HUES64 (cell line): ENCODE measurements at regions not wholly inside any gene's neighbourhood (a gene's known extent, or its start where the extent isn't known, plus 50 kb on each side); places are given as distances from the start of the nearest gene placed in this dataset.

ENCODE experiments used
- H3K27ac ChIP-seq: 2 replicates; pipeline ENCODE4 v1.7.0; 2013; ENCODE audit warnings: low read depth, low read length, inconsistent platforms
- H3K27me3 ChIP-seq: 2 replicates; pipeline ENCODE4 v1.6.1; 2013; ENCODE audit warnings: mild to moderate bottlenecking, low read length; ENCODE audit not compliant: insufficient read depth
- H3K36me3 ChIP-seq: 2 replicates; pipeline ENCODE4 v1.6.1; 2013; ENCODE audit warnings: mild to moderate bottlenecking, low read length; ENCODE audit not compliant: insufficient read depth
- H3K4me1 ChIP-seq: 2 replicates; pipeline ENCODE4 v1.6.1; 2013; ENCODE audit warnings: mild to moderate bottlenecking, low read length, moderate library complexity; ENCODE audit not compliant: insufficient read depth
- H3K4me3 ChIP-seq: 2 replicates; pipeline ENCODE4 v1.5.1; 2013; ENCODE audit warnings: mild to moderate bottlenecking, low read length, moderate library complexity
- H3K9ac ChIP-seq: 2 replicates; pipeline ENCODE4 v1.6.1; 2013; ENCODE audit warnings: mild to moderate bottlenecking, low read depth, low read length
- H3K9me3 ChIP-seq: 2 replicates; pipeline ENCODE4 v1.6.1; 2013; ENCODE audit warnings: low read depth, low read length; ENCODE audit not compliant: insufficient read depth
- WGBS: fragments of 150-250, 120-280 bp; methylation state at CpG from one replicate; pipeline ENCODE4 v1.1.7; 2013; ENCODE audit warnings: missing lambda C conversion rate; 5-methylcytosine and 5-hydroxymethylcytosine counted together

DNA sequence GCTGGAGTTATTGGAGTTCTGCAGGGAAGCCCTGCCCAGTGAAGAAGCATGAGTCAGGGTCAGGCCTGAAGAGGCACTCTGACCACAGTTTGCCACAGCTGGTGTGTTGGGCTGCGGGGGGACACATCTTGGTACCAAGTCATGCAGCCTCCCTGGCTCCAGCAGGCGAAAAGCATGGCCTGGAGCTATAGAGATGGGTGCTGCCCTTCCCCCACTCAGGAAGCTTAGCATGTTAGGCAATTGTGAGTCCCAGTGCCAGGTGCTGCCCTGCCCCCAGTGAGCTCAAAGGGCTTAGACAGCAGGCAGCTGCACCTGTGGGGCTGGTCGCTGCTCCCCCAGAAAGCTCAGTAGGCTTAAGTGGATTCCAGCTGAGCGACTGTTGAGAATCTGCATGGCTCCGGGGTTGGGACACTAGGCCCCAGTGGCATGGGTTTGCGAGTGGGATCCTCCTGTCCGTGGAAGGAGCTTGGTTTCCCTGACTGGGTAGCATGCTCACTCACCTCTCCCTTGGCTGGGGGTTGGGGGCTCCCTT lies 755.5 kb downstream of the GLUD2 start:
- no peaks in the 10 kb centered on the region for H3K36me3 ChIP-seq
- H3K9me3 ChIP-seq: no peaks in the 10 kb centered on the region
- no peak overlapping the region for H3K27ac ChIP-seq
- H3K27me3 ChIP-seq: no peaks in the 10 kb centered on the region
- H3K4me3 ChIP-seq: no peak overlapping the region
- no peaks in the 10 kb centered on the region for H3K4me1 ChIP-seq
- no peak overlapping the region for H3K9ac ChIP-seq
- 79% methylated on average over 7 of the region's 7 CpGs for WGBS

DNA sequence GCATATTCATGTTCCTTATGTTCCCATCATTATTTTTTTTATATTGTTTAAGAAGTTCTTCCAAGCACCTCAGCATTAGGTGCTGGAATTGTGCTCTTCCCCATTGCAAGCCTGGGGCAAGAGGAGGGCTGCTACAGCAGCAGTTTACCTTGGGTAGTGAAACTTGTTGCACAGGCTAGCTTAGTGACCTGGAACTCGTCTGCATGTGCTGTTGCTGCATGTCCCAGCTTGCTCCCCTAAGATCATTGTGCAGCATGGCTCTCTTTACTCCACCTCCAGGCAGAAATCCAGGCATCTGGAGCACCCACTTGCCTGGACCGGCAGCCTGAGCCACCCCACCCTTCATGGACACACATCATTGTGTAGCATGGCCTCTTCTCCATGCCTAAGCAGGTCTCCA lies 776.0 kb downstream of the GLUD2 start:
- Histone ChIP-seq H3K9ac (no peak overlapping the region), H3K36me3 (no peaks in the 10 kb centered on the region), H3K4me1 (no peaks in the 10 kb centered on the region), H3K27me3 (no peaks in the 10 kb centered on the region), H3K9me3 (no peaks in the 10 kb centered on the region), H3K4me3 (no peak overlapping the region), H3K27ac (no peak overlapping the region)
- WGBS: 87% methylated on average over 2 of the region's 2 CpGs

DNA sequence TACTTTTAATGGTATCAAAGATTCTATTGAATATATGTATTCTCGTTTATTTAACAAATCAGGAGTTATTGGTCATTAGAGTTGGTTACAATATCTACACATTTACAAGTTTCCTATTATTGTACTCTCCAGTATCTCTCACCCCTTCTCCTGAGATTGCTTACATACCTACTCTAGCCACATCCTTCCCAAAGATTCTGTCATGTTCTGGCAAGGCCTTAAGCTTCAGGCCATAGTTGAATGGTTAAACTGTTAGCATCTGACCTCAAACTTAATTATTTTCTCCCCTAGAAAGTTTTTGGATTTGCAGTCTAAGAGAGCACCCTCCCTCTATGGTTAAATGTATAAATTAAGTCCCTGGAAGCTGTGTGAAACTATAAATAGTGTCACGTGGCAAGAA lies 784.2 kb downstream of the GLUD2 start:
- no peak overlapping the region for H3K27ac ChIP-seq
- no peaks in the 10 kb centered on the region for H3K4me1 ChIP-seq
- no CpG with 5 or more reads among the region's 2 CpGs for WGBS
- H3K4me3 ChIP-seq: no peak overlapping the region
- no peak overlapping the region for H3K9ac ChIP-seq
- H3K9me3 ChIP-seq: no peaks in the 10 kb centered on the region
- no peaks in the 10 kb centered on the region for H3K27me3 ChIP-seq
- no peaks in the 10 kb centered on the region for H3K36me3 ChIP-seq

DNA sequence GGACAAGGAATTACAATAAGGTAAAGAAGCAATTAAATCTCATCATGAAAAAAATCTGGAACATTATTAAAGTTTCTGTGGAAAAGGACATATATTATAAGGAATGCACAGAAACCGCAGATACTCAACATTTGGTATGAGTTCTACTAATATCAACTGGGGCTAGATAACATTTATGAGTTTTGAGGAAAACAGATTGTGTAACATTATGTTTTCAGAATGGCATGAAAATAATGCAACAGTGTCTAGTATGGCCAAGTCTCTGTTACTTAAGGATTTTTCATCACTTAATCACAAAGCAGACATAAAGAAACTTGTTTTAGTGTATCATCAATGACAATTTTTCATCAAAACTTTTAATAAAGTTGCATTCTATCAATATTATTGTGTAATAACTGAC lies 785.0 kb downstream of the GLUD2 start:
- H3K9ac ChIP-seq: no peak overlapping the region
- H3K4me3 ChIP-seq: no peak overlapping the region
- no peaks in the 10 kb centered on the region for H3K9me3 ChIP-seq
- no peaks in the 10 kb centered on the region for H3K27me3 ChIP-seq
- no peaks in the 10 kb centered on the region for H3K4me1 ChIP-seq
- 100% methylated on average over 1 of the region's 1 CpG for WGBS
- H3K36me3 ChIP-seq: no peaks in the 10 kb centered on the region
- H3K27ac ChIP-seq: no peak overlapping the region

DNA sequence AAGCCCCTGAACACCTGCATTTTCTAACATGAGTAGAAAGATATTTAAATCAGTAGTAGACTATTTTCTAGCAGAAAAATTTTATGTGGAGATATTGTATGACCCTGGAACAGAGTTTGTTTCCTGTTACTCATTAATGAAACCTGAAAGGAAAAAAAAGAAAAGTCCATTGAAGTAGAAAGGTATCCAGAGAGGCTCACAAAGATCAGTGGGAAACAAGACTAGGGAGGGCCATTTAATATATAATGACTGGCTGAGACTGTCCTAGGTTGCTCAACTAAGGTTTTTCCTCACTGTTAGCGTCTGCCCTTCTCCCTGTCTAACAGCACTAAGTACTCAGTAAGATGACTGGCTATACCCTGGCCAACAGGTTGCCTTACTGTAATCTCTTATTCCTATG lies 788.6 kb downstream of the GLUD2 start:
- Histone ChIP-seq H3K4me1 (no peaks in the 10 kb centered on the region), H3K36me3 (no peaks in the 10 kb centered on the region), H3K4me3 (no peak overlapping the region), H3K27me3 (no peaks in the 10 kb centered on the region), H3K9me3 (no peaks in the 10 kb centered on the region), H3K27ac (no peak overlapping the region), H3K9ac (no peak overlapping the region)
- WGBS: 71% methylated on average over 1 of the region's 1 CpG

DNA sequence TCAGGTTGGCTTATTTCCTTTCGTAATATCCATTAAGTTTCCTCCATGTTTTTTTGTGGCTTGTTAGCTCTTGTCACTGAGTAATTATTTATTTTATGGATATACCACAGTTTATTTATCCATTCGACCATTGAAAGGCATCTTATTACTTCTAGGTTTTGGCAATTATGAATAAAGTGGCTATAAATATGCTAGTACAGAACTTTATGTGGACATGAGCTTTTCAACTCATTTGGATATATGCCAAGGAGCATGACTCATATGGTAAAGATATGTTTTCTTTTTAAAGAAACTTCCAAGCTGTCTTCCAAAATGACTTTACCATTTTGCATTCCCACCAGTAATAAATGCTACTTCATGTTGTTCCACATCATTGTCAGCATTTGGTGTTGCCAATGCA lies 803.6 kb downstream of the GLUD2 start:
- Histone ChIP-seq H3K27ac (no peak overlapping the region), H3K36me3 (no peaks in the 10 kb centered on the region), H3K9ac (no peak overlapping the region), H3K9me3 (no peaks in the 10 kb centered on the region), H3K27me3 (no peaks in the 10 kb centered on the region), H3K4me3 (no peak overlapping the region), H3K4me1 (no peaks in the 10 kb centered on the region)
- no CpG with 5 or more reads among the region's 2 CpGs for WGBS

DNA sequence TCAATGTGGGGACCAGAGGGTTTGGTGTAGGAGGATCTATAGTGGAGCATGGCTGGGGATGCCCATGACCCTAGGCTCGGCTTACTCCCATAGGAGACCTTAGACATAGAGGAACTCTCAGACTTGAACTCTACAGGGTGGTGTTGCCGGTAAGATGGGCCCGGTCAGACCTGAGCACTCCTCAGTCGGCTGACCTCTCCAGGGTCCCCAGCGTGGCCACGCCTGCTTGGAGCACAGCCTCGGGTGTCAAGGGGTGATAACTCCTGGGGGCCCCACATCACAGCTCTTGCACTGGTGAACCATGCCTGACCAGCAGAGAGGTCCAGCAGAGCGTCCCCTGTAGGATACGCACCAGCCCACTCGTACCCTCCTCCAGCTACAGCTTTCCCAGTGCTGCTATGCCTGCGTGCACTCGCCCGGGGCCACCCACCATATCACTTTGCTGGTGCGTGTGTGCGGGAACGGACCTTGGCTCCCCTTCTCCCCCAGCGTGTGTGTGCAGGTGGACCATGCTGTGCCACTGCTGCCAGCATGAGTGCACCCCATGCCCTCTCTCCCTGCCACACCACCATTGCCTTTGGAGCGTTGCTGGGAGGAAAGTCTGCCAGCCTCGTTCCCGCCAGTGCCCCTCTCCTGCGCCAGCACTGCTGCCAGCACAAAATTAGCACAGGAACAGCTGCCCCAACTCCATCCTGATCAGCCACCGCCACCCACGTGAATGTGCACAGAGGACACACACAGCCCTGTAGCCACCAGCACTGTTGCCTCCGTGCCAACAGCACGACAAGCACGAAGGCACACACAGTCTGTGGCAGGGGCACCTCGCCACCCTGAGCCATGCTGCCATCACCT lies 806.6 kb downstream of the GLUD2 start:
- H3K36me3 ChIP-seq: no peaks in the 10 kb centered on the region
- no peak overlapping the region for H3K9ac ChIP-seq
- H3K9me3 ChIP-seq: no peaks in the 10 kb centered on the region
- no peak overlapping the region for H3K27ac ChIP-seq
- H3K27me3 ChIP-seq: no peaks in the 10 kb centered on the region
- WGBS: 95% methylated on average over 27 of the region's 27 CpGs
- no peaks in the 10 kb centered on the region for H3K4me1 ChIP-seq
- no peak overlapping the region for H3K4me3 ChIP-seq

DNA sequence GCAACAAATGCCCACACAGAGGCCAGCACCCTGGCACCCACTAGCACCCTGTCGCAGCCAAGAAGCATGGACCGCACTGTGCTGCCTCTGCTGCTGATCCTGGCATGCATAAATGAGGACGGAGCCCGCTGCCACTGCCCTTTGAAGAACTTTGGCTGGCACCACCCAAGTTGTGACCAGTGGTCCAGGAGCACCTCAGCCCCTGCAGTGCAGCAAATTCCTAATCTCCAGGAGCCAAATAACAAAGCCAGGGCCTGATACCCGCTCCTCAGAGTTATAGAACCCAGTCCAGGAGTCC lies 807.2 kb downstream of the GLUD2 start:
- Histone ChIP-seq H3K36me3 (no peaks in the 10 kb centered on the region), H3K9ac (no peak overlapping the region), H3K9me3 (no peaks in the 10 kb centered on the region), H3K27ac (no peak overlapping the region), H3K27me3 (no peaks in the 10 kb centered on the region), H3K4me3 (no peak overlapping the region), H3K4me1 (no peaks in the 10 kb centered on the region)
- 93% methylated on average over 5 of the region's 5 CpGs for WGBS

DNA sequence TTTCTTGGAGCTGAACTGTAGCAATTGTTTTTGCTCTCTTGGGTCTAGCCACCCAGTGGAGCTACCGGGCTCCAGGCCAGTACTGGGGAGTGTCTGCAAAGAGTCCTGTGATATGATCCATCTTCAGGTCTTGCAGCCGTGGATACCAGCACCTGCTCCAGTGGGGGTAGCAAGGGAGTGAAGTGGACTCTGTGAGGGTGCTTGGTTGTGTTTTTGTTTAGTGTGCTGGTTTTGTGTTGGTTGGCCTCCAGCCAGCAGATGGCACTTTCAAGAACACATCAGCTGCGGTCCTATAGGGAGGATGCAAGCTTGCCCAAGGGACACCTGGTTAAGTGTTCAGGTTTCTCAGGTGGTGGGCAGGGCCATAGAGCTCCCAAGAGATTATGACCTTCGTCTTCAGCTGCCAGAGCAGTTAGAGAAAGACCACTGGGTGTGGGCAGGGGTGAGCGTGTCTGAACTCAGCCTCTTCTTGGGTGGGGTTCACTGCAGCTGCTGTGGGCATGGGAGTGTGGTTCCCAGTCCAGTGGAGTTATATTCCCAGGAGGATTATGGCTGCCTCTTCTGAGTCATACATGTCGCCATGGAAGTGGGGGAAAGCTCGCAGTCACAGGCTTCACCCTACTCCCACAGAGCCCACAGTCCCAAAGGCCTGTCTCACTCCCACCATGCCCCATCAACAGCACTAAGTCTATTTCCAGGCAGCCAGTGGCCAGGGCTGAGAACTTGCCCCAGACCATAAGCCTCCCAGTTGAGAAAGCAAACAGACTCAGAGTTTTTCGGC lies 811.6 kb downstream of the GLUD2 start:
- 96% methylated on average over 8 of the region's 8 CpGs for WGBS
- Histone ChIP-seq H3K4me3 (no peak overlapping the region), H3K4me1 (no peaks in the 10 kb centered on the region), H3K9me3 (no peaks in the 10 kb centered on the region), H3K27me3 (no peaks in the 10 kb centered on the region), H3K9ac (no peak overlapping the region), H3K27ac (no peak overlapping the region), H3K36me3 (no peaks in the 10 kb centered on the region)

DNA sequence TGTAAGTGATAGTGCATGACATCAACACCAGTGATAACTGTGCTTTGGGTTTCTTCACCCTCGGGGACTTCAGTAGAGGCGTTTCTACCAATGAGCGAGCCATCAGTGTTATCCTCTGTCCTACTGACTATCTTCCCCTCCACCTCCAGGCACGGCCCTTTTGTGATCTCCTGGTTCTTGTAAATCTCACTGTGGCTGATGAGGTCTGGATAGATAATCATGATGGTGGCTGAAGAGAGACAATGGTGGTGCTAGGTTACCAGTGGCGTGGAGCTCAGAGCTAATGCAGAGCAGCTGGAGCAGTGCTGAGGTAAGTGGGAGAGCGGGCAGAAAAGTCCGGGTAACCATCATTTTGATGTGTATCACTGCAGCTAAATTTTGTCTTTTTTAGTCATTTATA lies 816.6 kb downstream of the GLUD2 start:
- Histone ChIP-seq H3K4me1 (no peaks in the 10 kb centered on the region), H3K9ac (no peak overlapping the region), H3K4me3 (no peak overlapping the region), H3K27ac (no peak overlapping the region), H3K27me3 (no peaks in the 10 kb centered on the region), H3K9me3 (no peaks in the 10 kb centered on the region), H3K36me3 (no peaks in the 10 kb centered on the region)
- WGBS: 81% methylated on average over 7 of the region's 7 CpGs

DNA sequence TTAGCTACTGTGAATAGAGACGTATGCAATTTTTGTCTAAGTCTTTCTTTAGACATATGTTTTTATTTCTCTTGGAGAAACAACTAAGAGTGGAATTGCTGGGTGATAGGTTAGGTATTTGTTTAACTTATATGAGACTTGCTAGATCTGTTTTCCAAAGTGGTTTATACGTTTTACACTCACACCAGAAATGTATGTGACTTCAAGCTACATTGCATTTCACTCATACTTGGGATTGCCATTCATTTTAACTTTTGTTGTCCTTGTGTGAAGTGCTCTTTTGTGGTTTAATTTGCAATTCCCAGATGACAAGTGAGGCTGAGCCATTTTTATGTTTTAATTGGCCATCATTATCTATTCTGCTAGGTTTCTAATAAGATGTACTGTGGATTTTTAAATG lies 817.2 kb downstream of the GLUD2 start:
- H3K4me1 ChIP-seq: no peaks in the 10 kb centered on the region
- 83% methylated on average over 1 of the region's 2 CpGs for WGBS
- no peaks in the 10 kb centered on the region for H3K27me3 ChIP-seq
- H3K4me3 ChIP-seq: no peak overlapping the region
- no peaks in the 10 kb centered on the region for H3K36me3 ChIP-seq
- H3K27ac ChIP-seq: no peak overlapping the region
- no peak overlapping the region for H3K9ac ChIP-seq
- no peaks in the 10 kb centered on the region for H3K9me3 ChIP-seq
